ENCODE measurements at regions not wholly inside any gene's neighbourhood (a gene's known extent, or its start where the extent isn't known, plus 50 kb on each side); places are given as distances from the start of the nearest gene placed in this dataset.

DNA sequence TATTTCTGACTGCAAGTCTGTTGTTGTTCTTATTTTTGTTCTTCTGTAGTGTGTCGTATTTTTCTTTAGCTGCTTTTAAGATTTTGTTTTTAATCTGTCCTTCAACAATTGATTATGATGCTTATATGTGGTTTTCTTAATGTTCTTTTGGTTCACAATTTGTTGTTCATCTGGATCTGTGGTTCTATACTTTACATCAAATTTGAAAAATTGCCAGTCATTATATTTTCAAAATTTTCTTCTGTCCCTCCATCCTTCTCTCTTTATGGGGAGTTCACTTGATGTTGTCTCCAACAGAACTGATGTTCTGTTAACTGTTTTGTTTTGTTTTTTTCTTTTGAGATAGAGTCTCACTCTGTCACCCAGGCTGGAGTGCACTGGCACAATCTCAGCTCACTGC is 378.5 kb upstream of the CD180 start:
- TF ChIP-seq CTCF (IDR thresholded peaks at IDR 0.05) (no peak), EP300 (IDR thresholded peaks at IDR 0.05) (no peak)

Data from stomach (tissue), 4 donors.